Type B pancreatic cell (in vitro differentiated cells): ENCODE measurements at regions not wholly inside any gene's neighbourhood (a gene's known extent, or its start where the extent isn't known, plus 50 kb on each side); places are given as distances from the start of the nearest gene placed in this dataset.

Experiments used
- DNase-seq: peaks from one replicate; pipeline ENCODE4 v3.0.0; 2021; ENCODE audit warnings: mixed read lengths; ENCODE audit not compliant: unreplicated experiment; ENCODE audit errors: extremely low spot score
- H3K27ac Mint-ChIP-seq: 2 replicates; pipeline ENCODE4 v1.8.0; 2021; ENCODE audit warnings: mild to moderate bottlenecking, mixed read lengths
- H3K27me3 Mint-ChIP-seq: 2 replicates; pipeline ENCODE4 v1.8.0; 2021; ENCODE audit warnings: mixed read lengths
- H3K36me3 Mint-ChIP-seq: 2 replicates; pipeline ENCODE4 v1.8.0; 2021; ENCODE audit warnings: mixed read lengths
- H3K4me1 Mint-ChIP-seq: one replicate; pipeline ENCODE4 v1.8.0; 2021; ENCODE audit warnings: mixed read lengths; ENCODE audit not compliant: unreplicated experiment
- H3K4me3 Mint-ChIP-seq: 2 replicates; pipeline ENCODE4 v1.8.0; 2021; ENCODE audit warnings: mild to moderate bottlenecking, mixed read lengths
- H3K9me3 Mint-ChIP-seq: 2 replicates; pipeline ENCODE4 v1.8.0; 2021; ENCODE audit warnings: mixed read lengths
- CTCF ChIP-seq: fragments of 200-600 bp; sonication (generic); conservative IDR thresholded peaks from 2 replicates; pipeline ENCODE4 v1.5.0; 2021; ENCODE audit warnings: antibody characterized with exemption, mild to moderate bottlenecking

GRCh38 chr17:51512220-51512907 lies 252.0 kb downstream of the UTP18 start:
- H3K4me1 Mint-ChIP-seq, result no peaks in the 10 kb centered on the region
- H3K27ac Mint-ChIP-seq, result no peak overlapping the region
- no peaks in the 10 kb centered on the region for H3K9me3 Mint-ChIP-seq
- no peak overlapping the region for H3K4me3 Mint-ChIP-seq
- no peaks in the 10 kb centered on the region for H3K36me3 Mint-ChIP-seq
- TF ChIP-seq CTCF, result no peak
- no peak for DNase-seq
- peaks cover 6% of the 10 kb centered on the region for H3K27me3 Mint-ChIP-seq

- DNase-seq, result no peak
- Mint-ChIP-seq H3K9me3 (no peaks in the 10 kb centered on the region), H3K4me1 (no peaks in the 10 kb centered on the region), H3K36me3 (no peaks in the 10 kb centered on the region), H3K4me3 (no peak overlapping the region), H3K27me3 (peaks cover 19% of the 10 kb centered on the region), H3K27ac (no peak overlapping the region)
- no peak for TF ChIP-seq CTCF
These were observed 256.6 kb downstream of the UTP18 start for GRCh38 chr17:51516924-51517323.

GRCh38 chr17:51524524-51524923 lies 264.2 kb downstream of the UTP18 start:
- TF ChIP-seq CTCF, result no peak
- no peaks in the 10 kb centered on the region for H3K4me1 Mint-ChIP-seq
- no peaks in the 10 kb centered on the region for H3K9me3 Mint-ChIP-seq
- no peaks in the 10 kb centered on the region for H3K36me3 Mint-ChIP-seq
- peaks cover 16% of the 10 kb centered on the region for H3K27me3 Mint-ChIP-seq
- DNase-seq, result no peak
- H3K4me3 Mint-ChIP-seq, result no peak overlapping the region
- no peak overlapping the region for H3K27ac Mint-ChIP-seq

GRCh38 chr17:51526507-51526906 lies 266.2 kb downstream of the UTP18 start:
- peaks cover 7% of the 10 kb centered on the region for H3K27me3 Mint-ChIP-seq
- H3K4me1 Mint-ChIP-seq, result no peaks in the 10 kb centered on the region
- DNase-seq, result no peak
- H3K9me3 Mint-ChIP-seq, result no peaks in the 10 kb centered on the region
- no peaks in the 10 kb centered on the region for H3K36me3 Mint-ChIP-seq
- H3K4me3 Mint-ChIP-seq, result no peak overlapping the region
- TF ChIP-seq CTCF, result no peak
- no peak overlapping the region for H3K27ac Mint-ChIP-seq

GRCh38 chr17:51527225-51527982 lies 267.1 kb downstream of the UTP18 start:
- DNase-seq, result no peak
- H3K9me3 Mint-ChIP-seq, result no peaks in the 10 kb centered on the region
- TF ChIP-seq CTCF, result no peak
- H3K27ac Mint-ChIP-seq, result no peak overlapping the region
- no peaks in the 10 kb centered on the region for H3K36me3 Mint-ChIP-seq
- no peaks in the 10 kb centered on the region for H3K4me1 Mint-ChIP-seq
- peaks cover 3% of the 10 kb centered on the region for H3K27me3 Mint-ChIP-seq
- H3K4me3 Mint-ChIP-seq, result no peak overlapping the region
